MM.1S (cell line): ENCODE measurements at regions not wholly inside any gene's neighbourhood (a gene's known extent, or its start where the extent isn't known, plus 50 kb on each side); places are given as distances from the start of the nearest gene placed in this dataset.

Experiments used
- CTCF ChIP-seq: fragments of 300-600 bp; sonication (generic); IDR thresholded peaks from 2 replicates; pipeline ENCODE4 v1.5.1; 2016; ENCODE audit warnings: antibody characterized with exemption, low read length, mixed read lengths
- EZH2phosphoT487 ChIP-seq: fragments of 300-600 bp; sonication (generic); IDR thresholded peaks from 2 replicates; pipeline ENCODE4 v1.6.1; 2018; ENCODE audit warnings: antibody characterized with exemption, low read length

GRCh38 chr1:30472009-30472408, 251.4 kb downstream of the MATN1 start:
- TF ChIP-seq EZH2phosphoT487 = no peak
- no peak for TF ChIP-seq CTCF
